Stomach (tissue), 8 donors: ENCODE measurements at regions not wholly inside any gene's neighbourhood (a gene's known extent, or its start where the extent isn't known, plus 50 kb on each side); places are given as distances from the start of the nearest gene placed in this dataset.

ENCODE experiments used
- DNase-seq, 2 donors: peaks; one replicate each; pipeline versions ENCODE4 v3.0.0 to v3.0.0-alpha.2; 2013 to 2019
- H3K27ac ChIP-seq, 5 donors: fragments of 200-600 bp in 4 of 5; sonication (generic) in 4 of 5; one replicate each; pipeline ENCODE4 v1.5.1; 2013 to 2019; ENCODE audit warnings: mild to moderate bottlenecking in 1 of 5, moderate library complexity in 1 of 5
- H3K27me3 ChIP-seq, 3 donors: fragments of 200-600 bp; sonication (generic); one replicate each; pipeline ENCODE4 v1.5.1; 2017 to 2019; ENCODE audit warnings: mixed run types in 1 of 3
- H3K36me3 ChIP-seq, 4 donors: fragments of 200-600 bp; sonication (generic); 1 replicate in 3 of 4; 2 replicates in 1 of 4; pipeline ENCODE4 v1.5.1; 2016 to 2019
- H3K4me1 ChIP-seq, 4 donors: fragments of 200-600 bp; sonication (generic); one replicate each; pipeline ENCODE4 v1.5.1; 2016 to 2019
- H3K4me3 ChIP-seq, 4 donors: fragments of 200-600 bp; sonication (generic) in 3 of 4; one replicate each; pipeline ENCODE4 v1.5.1; 2016 to 2019; ENCODE audit warnings: mild to moderate bottlenecking in 1 of 4
- H3K9me3 ChIP-seq, 4 donors: fragments of 200-600 bp; sonication (generic); one replicate each; pipeline ENCODE4 v1.5.1; 2016 to 2019
- CTCF ChIP-seq, 7 experiments: fragments of 450-650 bp in 4 of 7; fragments of 200-600 bp in 3 of 7; sonication (generic) in 3 of 7; IDR thresholded peaks; one replicate each; pipeline ENCODE4 v1.5.1; 2016 to 2019; ENCODE audit warnings: antibody characterized with exemption in 7 of 7, control low read depth in 2 of 7, mild to moderate bottlenecking in 1 of 7
- EP300 ChIP-seq: sonication (generic); formaldehyde crosslinking; IDR thresholded peaks from one replicate; pipeline ENCODE4 v1.6.1; 2017; ENCODE audit warnings: antibody characterized with exemption
- POLR2A ChIP-seq, 4 donors: fragments of 450-650 bp; IDR thresholded peaks; one replicate each; pipeline ENCODE4 v1.6.1; 2016; ENCODE audit warnings: antibody characterized with exemption in 4 of 4, control low read depth in 2 of 4, mild to moderate bottlenecking in 1 of 4, moderate library complexity in 1 of 4
- POLR2AphosphoS5 ChIP-seq, 3 donors: sonication (generic); formaldehyde crosslinking; IDR thresholded peaks; one replicate each; pipeline ENCODE4 v1.6.1; 2016; ENCODE audit warnings: antibody characterized with exemption in 3 of 3
- WGBS, 5 donors: extraction: QIAGEN DNeasy Blood & Tissue Kit in 3 of 5; methylation state at CpG; one replicate each; pipeline versions ENCODE4 v1.1.5 to v1.1.7; 2013 to 2018; 5-methylcytosine and 5-hydroxymethylcytosine counted together
- intact Hi-C: fragments of 100-400 bp; cut with DNase I; formaldehyde crosslinking; loops from one replicate; pipeline ENCODE4 v1.15.1; 2023; ENCODE audit warnings: low total_unique reads
- donor health status: healthy with polysubstance abuse.
- donor health status: Bipolar disorder and iron deficiency.
- donor health status: healthy.

DNA sequence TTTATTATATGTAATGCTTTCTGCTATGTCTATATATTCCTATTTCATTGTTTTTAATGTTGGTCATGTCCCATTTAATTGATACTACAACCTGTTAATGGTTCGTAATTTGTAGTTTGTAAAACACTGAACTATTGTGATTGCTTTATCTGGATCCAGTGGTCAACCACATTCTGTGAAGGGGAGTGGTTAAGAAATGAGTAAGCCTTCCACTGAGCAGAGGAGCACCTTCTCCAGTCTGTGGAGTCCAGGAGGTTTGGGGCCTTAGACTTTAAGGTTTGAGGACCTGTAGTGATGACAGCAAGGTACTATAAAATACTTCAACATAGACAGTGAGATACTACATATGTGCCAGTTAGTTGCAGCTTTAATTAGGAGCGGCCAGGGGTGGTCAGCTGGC is 67.7 kb upstream of the RAD23B start:
- no peak for TF ChIP-seq POLR2A (IDR thresholded peaks at IDR 0.05)
- H3K36me3 ChIP-seq = no peaks in the 10 kb centered on the region
- no peaks in the 10 kb centered on the region for H3K27me3 ChIP-seq
- H3K4me1 ChIP-seq = no peaks in the 10 kb centered on the region
- no peak overlapping the region for H3K4me3 ChIP-seq
- intact Hi-C loops = no loop called here
- 71 to 94% (median 83%) methylated on average over 2 of the region's 2 CpGs for WGBS, 5 donors
- no peaks in the 10 kb centered on the region for H3K9me3 ChIP-seq
- H3K27ac ChIP-seq = no peak overlapping the region
- DNase-seq = no peak

GRCh38 chr9:107216329-107216728 is 66.8 kb upstream of the RAD23B start:
- intact Hi-C loops = no loop called here
- no peaks in the 10 kb centered on the region for H3K4me1 ChIP-seq
- no peak for DNase-seq
- no peak overlapping the region for H3K27ac ChIP-seq
- H3K36me3 ChIP-seq = no peaks in the 10 kb centered on the region
- TF ChIP-seq POLR2AphosphoS5 (IDR thresholded peaks at IDR 0.05) (no peak), CTCF (IDR thresholded peaks at IDR 0.05) (no peak), EP300 (no peak), POLR2A (IDR thresholded peaks at IDR 0.05) (no peak)
- no peaks in the 10 kb centered on the region for H3K9me3 ChIP-seq
- no peak overlapping the region for H3K4me3 ChIP-seq
- WGBS, 5 donors = 88 to 97% (median 95%) methylated on average over 4 of the region's 4 CpGs
- H3K27me3 ChIP-seq = no peaks in the 10 kb centered on the region

- no peak for DNase-seq
- H3K9me3 ChIP-seq = no peaks in the 10 kb centered on the region
- H3K4me3 ChIP-seq = no peak overlapping the region
- WGBS, 5 donors = 78 to 86% (median 82%) methylated on average over 6 of the region's 6 CpGs
- H3K4me1 ChIP-seq = no peaks in the 10 kb centered on the region
- H3K27ac ChIP-seq = no peak overlapping the region
- no peaks in the 10 kb centered on the region for H3K36me3 ChIP-seq
- TF ChIP-seq POLR2AphosphoS5 (IDR thresholded peaks at IDR 0.05) (no peak), CTCF (IDR thresholded peaks at IDR 0.05) (no peak), POLR2A (IDR thresholded peaks at IDR 0.05) (no peak), EP300 (no peak)
- intact Hi-C loops = no loop called here
- H3K27me3 ChIP-seq = no peaks in the 10 kb centered on the region
These were observed 64.1 kb upstream of the RAD23B start for GRCh38 chr9:107218829-107219485.

GRCh38 chr9:107219486-107220077 is 63.5 kb upstream of the RAD23B start:
- no peak for DNase-seq
- 78 to 90% (median 87%) methylated on average over 4 of the region's 4 CpGs for WGBS, 5 donors
- Histone ChIP-seq H3K27me3 (no peaks in the 10 kb centered on the region), H3K4me1 (no peaks in the 10 kb centered on the region), H3K9me3 (no peaks in the 10 kb centered on the region), H3K36me3 (no peaks in the 10 kb centered on the region), H3K4me3 (no peak overlapping the region), H3K27ac (no peak overlapping the region)
- intact Hi-C loops = no loop called here
- TF ChIP-seq POLR2AphosphoS5 (IDR thresholded peaks at IDR 0.05) = no peak
- TF ChIP-seq EP300 = no peak
- TF ChIP-seq POLR2A (IDR thresholded peaks at IDR 0.05) = no peak
- no peak for TF ChIP-seq CTCF (IDR thresholded peaks at IDR 0.05)

GRCh38 chr9:107221321-107221720 is 61.8 kb upstream of the RAD23B start:
- Histone ChIP-seq H3K9me3 (no peaks in the 10 kb centered on the region), H3K4me3 (no peak overlapping the region), H3K27ac (no peak overlapping the region), H3K36me3 (no peaks in the 10 kb centered on the region), H3K27me3 (no peaks in the 10 kb centered on the region), H3K4me1 (no peaks in the 10 kb centered on the region)
- DNase-seq = no peak
- TF ChIP-seq EP300 (no peak), POLR2AphosphoS5 (IDR thresholded peaks at IDR 0.05) (no peak), POLR2A (IDR thresholded peaks at IDR 0.05) (no peak), CTCF (IDR thresholded peaks at IDR 0.05) (no peak)
- intact Hi-C loops = no loop called here
- 30 to 47% (median 40%) methylated on average over 2 of the region's 2 CpGs for WGBS, 5 donors
